ENCODE measurements at regions not wholly inside any gene's neighbourhood (a gene's known extent, or its start where the extent isn't known, plus 50 kb on each side); places are given as distances from the start of the nearest gene placed in this dataset.

GRCh38 chr6:14281811-14282660 is 164.5 kb downstream of the CD83 start:
- no peak overlapping the region for H3K4ac ChIP-seq (ENCODE audit: low read length)
- DNase-seq (ENCODE audit: low spot score), result no peak

GRCh38 chr6:14282854-14283505 is 165.4 kb downstream of the CD83 start:
- Histone ChIP-seq H3K9me3 (replicated peaks in 1 of 2; ENCODE audit: control insufficient read depth in 2 of 2, insufficient read depth in 1 of 2, low read depth in 1 of 2, low read length in 2 of 2) (peaks cover 2% of the 10 kb centered on the region in 2 donors), H3K4ac (ENCODE audit: low read length) (no peak overlapping the region), H3K14ac (ENCODE audit: low read length) (no peak overlapping the region), H4K8ac (ENCODE audit: low read depth, low read length) (no peak overlapping the region), H2AFZ (ENCODE audit: low read length) (no peak overlapping the region), H2BK15ac (ENCODE audit: low read length) (no peak overlapping the region), H2AK5ac (ENCODE audit: low read depth, low read length) (peak overlapping the region; percentile 1), H4K91ac (ENCODE audit: low read depth, low read length, poor library complexity) (no peak overlapping the region), H3K18ac (ENCODE audit: low read length) (no peak overlapping the region), H3K27me3 (ENCODE audit: control insufficient read depth in 3 of 3, insufficient read depth in 3 of 3, low read depth in 1 of 3, low read length in 3 of 3) (peaks cover 0 to 3% (median 0%) of the 10 kb centered on the region in 3 experiments), H3K4me3 (ENCODE audit: low read length in 2 of 2) (no peak overlapping the region), H3K36me3 (replicated peaks in 1 of 2; ENCODE audit: control insufficient read depth in 2 of 2, insufficient read depth in 2 of 2, low read length in 2 of 2) (no peaks in the 10 kb centered on the region), H3K4me1 (ENCODE audit: control insufficient read depth in 2 of 2, insufficient read depth in 1 of 2, low read depth in 1 of 2, low read length in 2 of 2) (peaks cover 5 to 10% of the 10 kb centered on the region in 2 donors), H2BK5ac (ENCODE audit: low read length) (no peak overlapping the region), H3K9ac (ENCODE audit: low read depth, low read length, poor library complexity) (no peak overlapping the region), H3K23ac (ENCODE audit: low read depth, low read length, poor library complexity) (no peak overlapping the region), H3K4me2 (ENCODE audit: insufficient read depth, low read length, poor library complexity, severe bottlenecking) (no peak overlapping the region), H2BK12ac (ENCODE audit: low read length) (no peak overlapping the region), H3K79me1 (ENCODE audit: low read depth, low read length) (no peaks in the 10 kb centered on the region), H3K27ac (replicated peaks; ENCODE audit: low read length) (no peak overlapping the region), H2BK120ac (ENCODE audit: low read depth, low read length) (no peak overlapping the region)
- DNase-seq (ENCODE audit: low spot score), result no peak
- WGBS, 2 donors (ENCODE audit: extremely low coverage in 2 of 2, insufficient read length in 2 of 2, insufficient replicate concordance in 1 of 2), result no CpG with 5 or more reads among the region's 10 CpGs

More at GRCh38 chr6:14281811-14282660, 164.5 kb downstream of the CD83 start:
- H3K14ac ChIP-seq (ENCODE audit: low read length), result no peak overlapping the region
- no peaks in the 10 kb centered on the region for H3K79me1 ChIP-seq (ENCODE audit: low read depth, low read length)
- H2AFZ ChIP-seq (ENCODE audit: low read length), result no peak overlapping the region
- no peak overlapping the region for H3K27ac ChIP-seq (replicated peaks; ENCODE audit: low read length)
- no peak overlapping the region for H3K9ac ChIP-seq (ENCODE audit: low read depth, low read length, poor library complexity)
- H3K36me3 ChIP-seq (replicated peaks in 1 of 2; ENCODE audit: control insufficient read depth in 2 of 2, insufficient read depth in 2 of 2, low read length in 2 of 2), result no peaks in the 10 kb centered on the region
- no peak overlapping the region for H3K4me2 ChIP-seq (ENCODE audit: insufficient read depth, low read length, poor library complexity, severe bottlenecking)
- H2BK15ac ChIP-seq (ENCODE audit: low read length), result no peak overlapping the region
- H3K23ac ChIP-seq (ENCODE audit: low read depth, low read length, poor library complexity), result no peak overlapping the region
- no peak overlapping the region for H2AK5ac ChIP-seq (ENCODE audit: low read depth, low read length)
- H2BK120ac ChIP-seq (ENCODE audit: low read depth, low read length), result no peak overlapping the region
- peaks cover 2% of the 10 kb centered on the region in 2 donors for H3K9me3 ChIP-seq (replicated peaks in 1 of 2; ENCODE audit: control insufficient read depth in 2 of 2, insufficient read depth in 1 of 2, low read depth in 1 of 2, low read length in 2 of 2)
- no peak overlapping the region for H2BK12ac ChIP-seq (ENCODE audit: low read length)
- H3K4me1 ChIP-seq (ENCODE audit: control insufficient read depth in 2 of 2, insufficient read depth in 1 of 2, low read depth in 1 of 2, low read length in 2 of 2), result peaks cover 5 to 10% of the 10 kb centered on the region in 2 donors
- no peak overlapping the region for H2BK5ac ChIP-seq (ENCODE audit: low read length)
- no CpG with 5 or more reads among the region's 25 CpGs for WGBS, 2 donors (ENCODE audit: extremely low coverage in 2 of 2, insufficient read length in 2 of 2, insufficient replicate concordance in 1 of 2)
- H3K4me3 ChIP-seq (ENCODE audit: low read length in 2 of 2), result no peak overlapping the region
- no peak overlapping the region for H4K91ac ChIP-seq (ENCODE audit: low read depth, low read length, poor library complexity)
- no peak overlapping the region for H4K8ac ChIP-seq (ENCODE audit: low read depth, low read length)
- peak overlapping the region; percentile 17 for H3K18ac ChIP-seq (ENCODE audit: low read length)
- H3K27me3 ChIP-seq (ENCODE audit: control insufficient read depth in 3 of 3, insufficient read depth in 3 of 3, low read depth in 1 of 3, low read length in 3 of 3), result peaks cover 0 to 3% (median 0%) of the 10 kb centered on the region in 3 experiments

GRCh38 chr6:14283600-14284235 is 166.1 kb downstream of the CD83 start:
- DNase-seq (ENCODE audit: low spot score), result no peak
- Histone ChIP-seq H4K91ac (ENCODE audit: low read depth, low read length, poor library complexity) (no peak overlapping the region), H3K27me3 (ENCODE audit: control insufficient read depth in 3 of 3, insufficient read depth in 3 of 3, low read depth in 1 of 3, low read length in 3 of 3) (peaks cover 0 to 3% (median 0%) of the 10 kb centered on the region in 3 experiments), H2AFZ (ENCODE audit: low read length) (no peak overlapping the region), H3K36me3 (replicated peaks in 1 of 2; ENCODE audit: control insufficient read depth in 2 of 2, insufficient read depth in 2 of 2, low read length in 2 of 2) (no peaks in the 10 kb centered on the region), H2AK5ac (ENCODE audit: low read depth, low read length) (no peak overlapping the region), H3K4me3 (ENCODE audit: low read length in 2 of 2) (no peak overlapping the region), H2BK120ac (ENCODE audit: low read depth, low read length) (no peak overlapping the region), H2BK5ac (ENCODE audit: low read length) (no peak overlapping the region), H3K4me1 (ENCODE audit: control insufficient read depth in 2 of 2, insufficient read depth in 1 of 2, low read depth in 1 of 2, low read length in 2 of 2) (peaks cover 4 to 5% of the 10 kb centered on the region in 2 donors), H3K79me1 (ENCODE audit: low read depth, low read length) (no peaks in the 10 kb centered on the region), H2BK15ac (ENCODE audit: low read length) (no peak overlapping the region), H4K8ac (ENCODE audit: low read depth, low read length) (no peak overlapping the region), H2BK12ac (ENCODE audit: low read length) (no peak overlapping the region), H3K4me2 (ENCODE audit: insufficient read depth, low read length, poor library complexity, severe bottlenecking) (no peak overlapping the region), H3K18ac (ENCODE audit: low read length) (no peak overlapping the region), H3K9ac (ENCODE audit: low read depth, low read length, poor library complexity) (no peak overlapping the region), H3K23ac (ENCODE audit: low read depth, low read length, poor library complexity) (no peak overlapping the region), H3K14ac (ENCODE audit: low read length) (no peak overlapping the region), H3K27ac (replicated peaks; ENCODE audit: low read length) (no peak overlapping the region), H3K9me3 (replicated peaks in 1 of 2; ENCODE audit: control insufficient read depth in 2 of 2, insufficient read depth in 1 of 2, low read depth in 1 of 2, low read length in 2 of 2) (peaks cover 2% of the 10 kb centered on the region in 2 donors), H3K4ac (ENCODE audit: low read length) (no peak overlapping the region)
- WGBS, 2 donors (ENCODE audit: extremely low coverage in 2 of 2, insufficient read length in 2 of 2, insufficient replicate concordance in 1 of 2), result no CpG with 5 or more reads among the region's 12 CpGs
